WTC11 (cell line): ENCODE measurements at regions not wholly inside any gene's neighbourhood (a gene's known extent, or its start where the extent isn't known, plus 50 kb on each side); places are given as distances from the start of the nearest gene placed in this dataset.

ENCODE experiments used
- ATF1 ChIP-seq: sonication (generic); formaldehyde crosslinking; IDR thresholded peaks from 2 replicates; pipeline ENCODE4 v1.8.1; 2023; ENCODE audit warnings: mild to moderate bottlenecking, moderate library complexity, missing genetic modification reagents
- CREB1 ChIP-seq: sonication (generic); formaldehyde crosslinking; IDR thresholded peaks from 2 replicates; pipeline ENCODE4 v1.8.0; 2023; ENCODE audit warnings: mild to moderate bottlenecking, missing genetic modification reagents
- CTCF ChIP-seq: fragments of 200-600 bp; IDR thresholded peaks from 2 replicates; pipeline ENCODE4 v1.8.0; 2022; ENCODE audit warnings: antibody characterized with exemption
- E2F4 ChIP-seq: sonication (generic); formaldehyde crosslinking; IDR thresholded peaks from 2 replicates; pipeline ENCODE4 v1.8.1; 2022; ENCODE audit warnings: low read depth, mild to moderate bottlenecking, moderate library complexity, missing genetic modification reagents, borderline replicate concordance
- E2F5 ChIP-seq: sonication (generic); formaldehyde crosslinking; IDR thresholded peaks from 2 replicates; pipeline ENCODE4 v1.8.1; 2022; ENCODE audit warnings: mild to moderate bottlenecking, moderate library complexity, missing genetic modification reagents
- IRF2 ChIP-seq: sonication (generic); formaldehyde crosslinking; IDR thresholded peaks from 2 replicates; pipeline ENCODE4 v1.8.0; 2022; ENCODE audit warnings: low read depth, missing genetic modification reagents, borderline replicate concordance
- MLX ChIP-seq: sonication (generic); formaldehyde crosslinking; IDR thresholded peaks from 2 replicates; pipeline ENCODE4 v1.8.1; 2023; ENCODE audit warnings: mild to moderate bottlenecking, missing genetic modification reagents, moderate library complexity
- NR2C2 ChIP-seq: sonication (generic); formaldehyde crosslinking; IDR thresholded peaks from 2 replicates; pipeline ENCODE4 v1.8.0; 2022; ENCODE audit warnings: mild to moderate bottlenecking, missing genetic modification reagents
- NR3C1 ChIP-seq: sonication (generic); formaldehyde crosslinking; conservative IDR thresholded peaks from 2 replicates; pipeline ENCODE4 v1.8.1; 2023; ENCODE audit warnings: low read depth, mild to moderate bottlenecking, missing genetic modification reagents
- SOX15 ChIP-seq: fragments of 250-450 bp; sonication (Bioruptor Pico); IDR thresholded peaks from 2 replicates; pipeline ENCODE4 v1.9.0; 2021; ENCODE audit warnings: mild to moderate bottlenecking
- ZNF232 ChIP-seq: sonication (generic); formaldehyde crosslinking; IDR thresholded peaks from 2 replicates; pipeline ENCODE4 v1.8.0; 2022; ENCODE audit warnings: mild to moderate bottlenecking, missing genetic modification reagents

- TF ChIP-seq CTCF (no peak), IRF2 (no peak), MLX (CRISPR knock-in tag) (no peak), E2F4 (CRISPR knock-in tag) (no peak), NR2C2 (CRISPR knock-in tag) (no peak), ATF1 (CRISPR knock-in tag) (no peak), CREB1 (CRISPR knock-in tag) (no peak), ZNF232 (CRISPR knock-in tag) (no peak), E2F5 (no peak), SOX15 (no peak), NR3C1 (CRISPR knock-in tag) (no peak)
These were observed 139.8 kb downstream of the RPS24 start for GRCh38 chr10:78173360-78174015.
